HPDE6-E6E7 (cell line): ENCODE measurements at regions not wholly inside any gene's neighbourhood (a gene's known extent, or its start where the extent isn't known, plus 50 kb on each side); places are given as distances from the start of the nearest gene placed in this dataset.
"Not testable (repeated sequence)": the region's sequence is repeated elsewhere in the genome, so short reads cannot be mapped to it uniquely, and the experiment has no call there.

Source experiments
- DNase-seq: peaks from one replicate; pipeline ENCODE4 v3.0.0; 2011; ENCODE audit warnings: missing footprints; ENCODE audit errors: extremely low spot score

DNA sequence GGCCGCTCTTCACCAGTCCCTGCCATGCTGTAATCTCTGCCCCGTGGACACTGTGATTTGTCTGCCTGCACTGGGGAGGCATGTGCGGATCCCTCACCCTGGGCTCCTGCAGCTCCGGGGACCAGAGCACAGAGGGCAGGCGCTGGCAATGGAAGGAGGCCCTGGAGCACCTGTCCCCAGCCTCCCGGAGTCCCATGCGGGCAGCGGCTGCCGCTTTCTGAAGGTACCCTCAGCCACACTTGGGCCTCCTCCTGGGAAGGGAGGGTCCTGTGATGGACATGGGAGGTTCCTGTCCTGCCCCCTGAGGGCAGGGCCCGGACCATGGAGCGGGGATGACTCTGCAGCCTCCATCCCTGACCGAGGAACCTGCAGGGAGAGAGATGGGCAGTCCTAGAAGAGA, 297.4 kb upstream of the SFSWAP start:
- DNase-seq: no peak

DNA sequence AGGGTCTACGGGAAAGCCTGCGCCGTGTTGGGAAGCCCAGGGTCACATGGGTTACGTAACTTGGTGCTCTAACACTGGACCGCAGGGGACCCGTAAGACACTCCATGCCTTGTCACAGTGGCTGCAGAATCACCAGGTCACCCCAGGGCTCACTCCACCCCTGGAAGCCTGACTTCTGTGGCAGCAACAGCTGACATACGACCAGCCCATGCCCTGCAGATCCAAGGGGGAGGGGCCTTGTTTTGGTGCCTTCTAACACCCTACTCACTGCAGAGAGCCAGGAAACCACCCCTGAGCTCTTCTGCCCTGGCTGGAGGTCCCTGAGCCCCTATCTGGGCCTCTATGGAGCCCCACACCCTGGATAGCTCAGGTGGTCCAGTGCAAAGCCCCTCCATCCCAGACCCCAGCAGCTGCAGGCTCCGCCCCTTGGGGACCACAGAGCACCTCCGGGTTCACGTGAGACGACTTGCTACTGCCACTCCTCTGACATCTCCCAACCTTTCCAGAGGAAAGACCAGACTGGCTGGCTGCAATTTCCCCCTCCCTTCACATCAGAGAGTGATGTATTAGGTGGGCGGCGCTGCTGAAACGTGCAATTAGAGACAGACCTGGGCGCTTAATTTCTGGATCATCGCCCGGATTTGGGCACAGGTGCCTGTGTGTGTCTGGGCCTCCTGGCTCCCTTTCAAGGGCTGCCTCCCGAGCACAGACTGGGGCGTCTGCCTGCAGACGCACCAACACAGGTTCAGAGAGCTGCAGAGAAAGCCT, 296.6 kb upstream of the SFSWAP start:
- DNase-seq: not testable (repeated sequence)

DNA sequence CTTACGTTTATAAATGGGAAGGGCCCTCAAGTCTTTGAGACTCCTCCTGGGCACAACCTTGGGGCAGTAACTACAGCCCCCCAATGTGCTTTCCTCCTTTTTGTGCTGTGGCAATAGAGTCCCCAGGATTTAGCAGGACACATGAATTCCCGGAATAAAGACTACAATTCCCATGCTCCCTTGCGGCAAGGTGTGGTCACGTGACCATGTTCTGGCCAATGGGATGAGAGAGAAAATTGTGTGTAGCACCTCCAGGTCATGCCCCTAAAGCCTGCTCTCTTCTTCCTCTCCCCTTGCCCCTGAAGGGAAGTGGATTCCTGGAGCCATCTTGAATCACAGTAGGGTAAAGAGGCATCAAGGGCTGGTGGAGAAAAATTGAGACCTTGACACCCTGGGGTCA, 295.1 kb upstream of the SFSWAP start:
- DNase-seq: no peak

DNA sequence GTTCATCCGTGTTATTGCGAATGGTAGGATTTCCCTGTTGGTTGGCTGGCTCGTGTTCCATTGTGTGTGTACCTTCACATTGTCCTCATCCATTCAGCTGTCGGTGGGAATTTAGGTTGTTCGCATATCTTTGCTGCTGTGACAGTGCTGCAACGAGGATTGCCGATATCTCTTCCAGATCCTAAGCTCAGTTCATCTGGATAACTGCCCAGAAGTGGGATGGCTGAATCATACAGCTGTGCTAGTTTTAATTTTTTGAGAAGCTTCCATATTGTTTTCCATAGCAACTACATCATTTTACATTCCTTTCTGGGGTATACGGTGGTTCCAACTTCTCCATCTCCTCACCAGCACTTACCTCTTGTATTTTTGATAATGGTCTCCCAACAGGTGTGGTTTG, 292.8 kb upstream of the SFSWAP start:
- DNase-seq: no peak

DNA sequence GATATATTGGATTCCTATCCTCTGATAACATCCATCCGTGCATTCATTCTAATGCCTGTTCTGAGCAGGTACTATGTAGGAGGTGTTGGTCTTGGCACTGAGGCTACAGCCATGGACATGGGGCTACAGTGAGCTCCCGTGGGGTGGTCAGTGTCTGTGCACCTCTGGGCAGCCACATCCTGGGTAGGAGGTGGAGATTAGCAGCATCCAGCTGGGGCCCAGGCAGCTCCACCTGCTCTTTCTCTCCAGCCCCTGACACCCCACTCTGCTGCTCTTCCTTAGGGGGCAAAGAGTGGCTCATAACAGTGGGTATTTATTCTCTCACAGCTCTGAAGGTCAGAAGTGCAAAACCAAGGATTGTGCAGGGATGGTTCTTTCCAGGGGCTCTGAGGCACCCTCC, 292.0 kb upstream of the SFSWAP start:
- no peak for DNase-seq

DNA sequence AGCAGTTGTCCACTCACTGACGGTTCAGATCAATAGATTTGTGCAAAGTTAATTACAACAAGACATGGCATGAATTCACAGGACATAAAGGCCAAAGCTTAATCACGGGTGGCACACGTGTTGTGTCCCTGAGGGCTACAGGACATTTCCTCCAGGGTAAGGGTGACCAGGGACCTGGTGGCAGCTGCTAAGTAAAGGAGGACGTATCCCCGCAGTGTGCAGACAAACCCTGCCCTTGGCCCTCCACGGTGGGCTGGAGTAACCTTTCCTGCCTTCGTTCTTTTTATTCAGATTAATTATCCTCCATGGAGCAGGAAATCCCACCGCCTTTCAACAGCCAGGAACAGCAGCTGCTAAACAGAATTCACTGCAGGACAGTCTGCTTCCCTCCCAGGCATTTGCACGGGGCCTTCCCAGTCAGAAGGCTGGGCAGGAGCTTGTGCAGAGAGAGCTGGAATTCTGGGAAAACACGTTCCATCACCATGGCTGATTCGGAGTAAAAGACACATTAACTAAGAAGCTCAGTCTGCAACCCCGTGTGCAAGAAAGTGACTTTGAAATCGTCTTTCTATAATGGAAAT, 289.9 kb upstream of the SFSWAP start:
- DNase-seq: no peak

DNA sequence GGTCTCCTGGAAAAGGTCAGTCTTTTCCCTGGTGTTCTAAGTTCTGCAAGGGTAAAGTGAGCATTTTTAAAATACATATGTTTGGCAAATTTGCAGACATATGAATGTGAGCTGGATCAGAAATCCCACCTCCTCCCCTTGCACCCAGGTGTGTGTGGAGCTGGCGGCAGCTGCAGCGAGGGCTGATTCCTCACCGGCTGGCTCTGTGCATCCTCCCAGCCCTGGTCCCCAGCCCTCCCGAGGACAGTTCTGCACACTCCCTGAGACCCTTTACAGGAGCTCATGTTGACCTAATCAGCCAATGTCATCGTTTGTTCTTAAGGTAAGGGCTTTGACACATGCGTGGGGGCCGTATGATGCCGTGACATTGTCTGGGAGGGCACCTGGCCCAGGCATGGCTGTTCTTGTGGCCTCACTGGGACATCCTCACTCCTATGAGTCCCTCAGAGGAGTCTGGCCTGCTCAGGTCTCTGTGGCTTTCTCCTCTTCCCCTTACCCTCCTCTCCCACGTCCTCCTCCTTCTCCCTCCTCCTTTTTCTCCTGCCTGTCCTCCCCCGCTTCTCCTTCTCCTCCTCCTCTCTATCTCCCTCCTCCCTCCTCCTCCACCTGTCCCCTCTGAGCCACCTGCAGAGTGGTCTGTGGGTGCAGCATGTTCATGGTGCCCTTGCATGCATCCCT, 289.2 kb upstream of the SFSWAP start:
- DNase-seq: no peak

DNA sequence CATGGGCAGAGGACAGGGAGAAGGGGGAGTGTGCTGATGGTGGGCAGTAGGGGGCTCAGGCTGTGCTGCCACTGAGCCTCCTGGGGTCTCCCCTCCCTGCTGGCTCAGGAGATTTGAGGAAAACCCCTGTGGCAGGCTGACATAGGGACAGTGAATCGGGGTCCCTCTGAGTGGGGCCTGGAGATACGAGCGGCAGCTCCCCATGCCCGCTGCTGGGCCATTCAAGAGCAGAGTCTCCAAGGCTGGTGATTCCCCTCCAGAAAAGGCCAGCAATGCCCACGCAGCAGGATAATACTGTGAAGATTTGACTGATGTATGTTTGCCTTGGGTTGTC, 288.7 kb upstream of the SFSWAP start:
- DNase-seq: no peak

DNA sequence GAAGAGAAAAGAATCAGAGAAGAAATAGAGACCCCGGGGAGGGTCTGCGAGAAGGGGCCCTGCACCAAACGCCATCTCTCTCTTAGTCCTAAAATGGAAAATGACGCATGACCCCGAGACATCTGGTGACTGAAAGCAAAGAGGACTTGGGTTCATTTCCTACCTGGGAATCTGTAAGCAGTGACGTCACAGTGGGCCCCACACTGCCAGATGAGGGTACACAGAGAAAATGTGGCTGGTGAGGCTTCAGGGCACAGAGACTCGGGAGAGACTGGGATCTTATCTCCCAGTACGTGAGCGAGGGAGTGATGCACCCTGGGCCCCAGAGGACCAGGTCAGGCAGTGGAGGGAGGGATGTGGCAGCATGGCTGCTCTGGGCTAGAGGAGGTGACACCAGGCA, 288.1 kb upstream of the SFSWAP start:
- DNase-seq: no peak

DNA sequence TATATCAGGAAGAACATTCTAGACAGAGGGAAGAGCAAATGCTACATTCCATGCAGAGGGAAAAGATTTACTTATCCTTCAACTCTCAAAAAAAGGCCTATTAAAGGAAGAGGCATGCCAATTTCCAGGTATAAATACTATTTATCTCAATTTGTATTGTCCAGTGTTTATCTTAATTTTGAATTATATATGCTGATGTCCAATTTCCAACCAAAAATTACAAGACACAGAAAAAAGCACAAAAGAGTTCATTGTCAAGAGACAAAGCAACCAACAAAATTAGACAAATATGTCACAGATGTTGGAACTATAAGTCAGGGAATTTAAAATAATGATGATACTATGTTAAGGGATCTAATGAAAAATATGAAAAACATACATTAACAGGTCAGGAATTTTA, 286.6 kb upstream of the SFSWAP start:
- DNase-seq: no peak

DNA sequence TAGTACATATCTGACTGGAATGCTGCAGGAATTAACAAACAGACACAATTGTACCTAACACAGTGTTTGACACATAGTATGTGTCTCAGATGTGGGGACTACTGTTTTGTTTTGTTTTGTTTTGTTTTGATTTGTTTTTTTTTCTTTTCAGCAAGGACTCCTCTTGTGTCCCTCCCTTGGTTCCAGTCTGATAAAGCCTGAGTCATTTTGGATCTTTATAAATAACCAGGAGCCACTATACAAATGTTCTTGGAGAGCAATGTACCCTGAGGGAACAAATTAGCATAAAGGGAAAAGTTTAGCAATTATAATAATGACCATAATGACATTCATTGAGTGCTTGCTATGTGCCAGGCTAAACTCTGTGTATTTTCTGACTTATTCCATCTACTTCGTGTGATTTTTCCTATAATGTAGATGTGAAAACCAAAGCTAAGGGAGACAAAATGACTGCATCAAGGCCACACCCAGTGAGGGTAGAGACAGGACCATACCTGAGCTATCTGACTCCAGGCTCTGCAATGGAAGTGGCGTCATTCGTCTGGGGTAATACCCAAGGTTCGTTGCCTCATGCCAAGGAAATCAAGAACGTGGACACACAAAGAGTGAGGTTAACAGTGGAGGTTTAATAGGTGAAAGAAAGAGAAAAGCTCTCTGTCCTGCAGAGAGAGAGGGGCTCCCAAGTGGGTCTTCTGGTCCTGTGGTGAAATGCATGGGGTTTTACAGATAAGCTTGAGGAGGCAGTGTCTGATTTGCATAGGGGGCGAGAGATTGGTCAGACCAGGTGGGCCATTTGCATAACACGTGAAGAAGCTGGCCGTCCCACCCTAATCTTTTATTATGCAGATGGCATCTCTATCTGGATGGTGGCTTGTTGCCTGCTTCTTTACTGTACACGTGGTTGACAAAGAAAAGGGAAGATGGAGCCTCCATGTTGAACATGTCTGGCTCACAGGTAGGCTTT, 285.5 kb upstream of the SFSWAP start:
- no peak for DNase-seq

DNA sequence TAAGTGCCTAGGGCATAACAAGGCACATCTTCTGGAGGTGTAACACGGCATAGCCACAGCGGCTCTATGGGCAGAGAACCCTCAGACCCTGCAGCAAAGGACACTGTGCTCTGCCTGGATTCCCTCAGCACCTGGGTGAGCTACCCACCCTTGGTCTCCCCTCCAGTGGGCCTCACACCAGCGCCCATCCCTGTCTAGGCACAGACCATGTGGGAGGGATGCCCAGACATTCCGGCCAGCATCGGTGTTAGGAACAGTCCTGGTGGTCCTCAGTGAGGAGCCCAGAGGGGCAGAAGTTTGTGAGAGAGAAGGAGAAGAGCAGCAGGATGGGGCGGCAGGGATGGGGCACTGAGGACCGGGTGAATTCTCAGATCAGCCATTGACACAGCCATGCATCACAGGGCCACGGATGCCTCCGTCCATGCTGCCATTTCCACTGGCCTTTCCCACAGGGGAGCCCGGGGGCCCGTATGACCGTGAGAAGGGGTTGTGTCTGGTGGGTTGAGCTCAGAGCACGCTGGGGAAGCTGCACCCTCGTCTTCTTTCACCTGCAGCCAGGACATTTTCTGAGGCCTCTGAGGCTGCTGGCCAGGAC, 282.7 kb upstream of the SFSWAP start:
- DNase-seq: no peak

DNA sequence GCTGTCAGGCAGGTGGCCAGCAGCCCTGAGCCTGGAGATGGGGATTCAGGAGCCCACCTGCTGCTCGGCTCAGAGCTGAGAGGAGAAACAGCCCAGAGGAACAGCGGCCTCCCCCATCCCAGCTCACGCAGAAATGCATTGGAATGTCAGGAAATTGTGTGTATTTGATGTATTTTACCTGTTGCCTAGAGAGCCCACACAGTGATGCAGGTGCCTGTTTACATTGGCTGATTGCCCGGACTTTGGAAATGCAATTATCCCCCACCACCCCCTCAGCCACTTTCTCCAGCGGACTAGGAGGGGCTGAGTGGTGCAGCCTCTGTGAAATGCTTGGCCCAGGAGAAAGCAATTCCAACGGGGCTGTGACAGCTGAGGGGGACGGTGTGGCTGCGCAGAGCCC, 281.7 kb upstream of the SFSWAP start:
- DNase-seq: not testable (repeated sequence)

DNA sequence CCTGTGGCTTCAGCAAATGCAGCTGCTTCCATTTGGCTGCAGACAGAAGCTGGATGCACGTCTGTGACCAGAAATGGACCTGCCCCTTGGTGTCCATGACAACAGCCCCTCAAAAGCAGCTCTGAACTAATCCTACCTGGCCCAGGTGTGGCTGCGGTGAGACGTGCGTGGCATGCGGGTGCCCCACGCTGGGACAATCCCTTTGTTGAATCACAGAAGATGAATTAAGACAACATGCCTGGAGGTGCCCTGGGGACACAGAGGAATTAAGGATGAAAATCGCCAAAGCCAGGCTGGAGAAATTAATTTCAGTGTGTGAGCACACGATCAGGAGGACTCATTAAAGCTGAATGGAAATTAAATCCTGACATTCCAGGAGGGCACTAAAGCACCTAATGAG, 281.2 kb upstream of the SFSWAP start:
- DNase-seq: not testable (repeated sequence)

DNA sequence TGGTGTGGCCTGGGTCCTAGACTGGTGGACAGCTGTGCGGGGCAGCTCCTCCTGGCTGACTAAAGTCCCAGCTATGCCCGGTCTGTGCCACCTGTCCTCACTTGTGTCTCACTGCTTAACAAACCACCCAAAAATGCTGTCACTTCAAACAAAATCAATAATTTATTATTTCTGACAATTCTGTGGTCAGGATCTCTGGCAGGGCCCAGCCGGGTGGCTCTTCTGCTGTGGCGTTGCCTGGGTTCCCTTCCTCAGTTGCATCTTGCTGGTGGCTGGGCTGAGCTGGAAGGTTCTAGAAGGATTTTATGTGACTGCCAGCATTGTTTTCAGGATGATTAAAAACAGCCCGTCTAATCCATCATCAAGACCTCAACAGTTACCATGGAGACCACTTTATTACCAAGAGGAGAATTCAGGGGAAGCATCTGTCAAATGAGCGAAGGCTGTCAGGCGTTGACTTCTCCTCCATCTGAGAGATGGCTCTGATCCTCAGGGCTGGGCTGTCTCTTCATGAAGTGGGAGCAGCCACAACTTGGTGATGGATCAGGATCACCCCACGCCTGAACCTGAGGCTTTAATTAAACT, 280.6 kb upstream of the SFSWAP start:
- no peak for DNase-seq

DNA sequence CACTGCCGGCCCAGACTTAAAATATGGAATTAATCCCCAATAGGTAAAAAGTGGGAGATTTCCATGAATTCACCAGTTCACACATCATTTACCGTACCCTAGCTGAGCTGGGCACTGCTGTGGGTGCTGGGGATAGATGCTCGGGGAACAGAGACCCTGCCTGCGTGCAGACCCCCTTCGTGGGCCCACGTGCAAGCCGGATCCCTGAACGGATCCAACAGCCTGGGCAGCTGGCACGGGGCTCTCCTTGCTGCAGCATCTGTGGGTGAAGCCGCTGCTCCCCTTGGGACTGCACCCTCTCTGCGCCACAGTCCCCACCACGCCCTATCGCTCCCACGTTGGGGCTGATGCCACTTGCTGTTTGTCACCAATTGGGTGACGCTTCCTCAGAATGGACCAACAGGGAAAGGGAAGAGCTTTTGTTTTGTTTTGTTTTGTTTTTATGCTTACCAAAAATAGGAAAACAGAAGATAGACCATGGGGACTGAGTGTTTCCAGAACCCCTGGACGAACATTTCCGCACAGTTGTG, 279.7 kb upstream of the SFSWAP start:
- not testable (repeated sequence) for DNase-seq

DNA sequence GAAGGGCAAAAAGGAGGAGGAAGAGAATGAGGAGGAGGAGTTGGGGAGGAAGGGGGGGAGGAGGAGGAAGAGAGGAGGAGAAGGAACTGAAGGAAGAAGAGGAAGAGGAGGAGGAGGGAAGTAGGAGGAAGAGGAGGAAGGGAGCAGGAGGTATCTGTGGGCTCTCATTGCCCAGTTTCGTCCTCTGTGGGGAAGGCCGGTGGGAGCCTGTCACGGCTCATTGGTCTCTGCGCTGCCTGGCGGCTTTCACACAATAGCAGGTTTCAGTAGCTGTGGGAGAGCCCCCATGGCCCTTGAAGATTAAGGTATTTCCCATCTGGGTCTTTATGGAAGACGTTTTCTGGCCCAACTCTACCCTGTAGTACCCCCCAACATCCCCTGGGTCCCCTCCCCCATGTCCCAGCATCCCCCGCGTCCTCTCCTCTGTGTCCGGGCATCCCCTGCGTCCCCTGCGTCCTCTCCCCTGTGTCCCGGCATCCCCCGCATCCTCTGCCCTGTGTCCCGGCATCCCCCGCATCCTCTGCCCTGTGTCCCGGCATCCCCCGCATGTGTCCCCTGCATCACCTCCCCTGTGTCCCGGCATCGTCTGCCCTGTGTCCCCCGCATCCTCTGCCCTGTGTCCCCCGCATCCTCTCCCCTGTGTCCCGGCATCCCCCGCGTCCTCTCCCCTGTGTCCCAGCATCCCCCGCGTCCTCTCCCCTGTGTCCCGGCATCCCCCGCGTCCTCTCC, 278.2 kb upstream of the SFSWAP start:
- DNase-seq: no peak

DNA sequence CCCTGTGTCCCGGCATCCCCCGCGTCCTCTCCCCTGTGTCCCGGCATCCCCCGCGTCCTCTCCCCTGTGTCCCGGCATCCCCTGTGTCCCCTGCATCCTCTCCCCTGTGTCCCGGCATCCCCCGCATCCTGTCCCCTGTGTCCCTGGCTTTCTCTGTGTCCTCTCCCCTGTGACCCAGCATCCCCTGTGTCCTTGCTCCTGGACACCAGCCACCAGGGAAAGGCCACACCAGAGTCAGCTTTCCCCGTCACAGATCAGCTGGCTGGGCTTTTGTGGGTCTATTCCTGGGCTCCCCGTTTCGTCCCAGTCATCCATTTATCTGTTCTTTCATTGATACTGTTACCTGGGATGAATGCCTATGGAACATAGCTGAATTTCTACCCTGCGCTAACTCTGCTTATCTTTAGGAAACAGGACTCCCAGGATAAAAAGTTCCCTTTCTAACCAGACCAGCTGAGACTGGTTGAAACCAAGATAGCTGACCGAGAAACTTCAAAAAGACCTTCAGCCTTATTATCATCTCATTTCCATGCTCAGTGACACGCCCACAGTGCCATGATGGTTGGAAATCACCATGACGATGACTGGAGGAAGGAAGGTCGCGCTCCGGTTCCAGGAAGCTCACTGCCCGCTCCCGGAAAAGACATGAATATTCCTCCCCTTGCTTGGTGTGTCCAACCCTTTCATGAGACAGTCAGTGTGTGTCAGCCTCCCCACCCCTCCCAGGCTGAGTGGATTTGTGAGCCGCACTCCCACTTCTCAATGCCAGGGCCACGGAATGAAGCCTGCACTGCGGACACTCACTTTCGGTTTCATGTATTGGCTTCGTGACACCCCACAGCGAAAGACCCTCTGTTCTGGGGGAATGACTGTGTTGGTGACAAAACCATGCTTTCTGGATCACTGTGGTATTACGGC, 276.4 kb upstream of the SFSWAP start:
- no peak for DNase-seq
